ENCODE measurements at regions not wholly inside any gene's neighbourhood (a gene's known extent, or its start where the extent isn't known, plus 50 kb on each side); places are given as distances from the start of the nearest gene placed in this dataset.
"Not testable (repeated sequence)": the region's sequence is repeated elsewhere in the genome, so short reads cannot be mapped to it uniquely, and the experiment has no call there.

GRCh38 chr4:36601864-36602495, 320.6 kb downstream of the DTHD1 start:
- DNase-seq (ENCODE audit: low read depth in 3 of 3) = no peak

- DNase-seq (ENCODE audit: low read depth in 3 of 3) = no peak
These were observed 328.2 kb downstream of the DTHD1 start for GRCh38 chr4:36609661-36610060.

GRCh38 chr4:36610628-36611027, 329.2 kb downstream of the DTHD1 start:
- DNase-seq (ENCODE audit: low read depth in 3 of 3) = no peak

GRCh38 chr4:36613142-36613541, 331.7 kb downstream of the DTHD1 start:
- not testable (repeated sequence) for DNase-seq (ENCODE audit: low read depth in 3 of 3)

GRCh38 chr4:36614011-36614410, 332.6 kb downstream of the DTHD1 start:
- DNase-seq (ENCODE audit: low read depth in 3 of 3) = no peak

- no peak for DNase-seq (ENCODE audit: low read depth in 3 of 3)
These were observed 336.7 kb downstream of the DTHD1 start for GRCh38 chr4:36618102-36618501.

GRCh38 chr4:36624030-36624429, 342.6 kb downstream of the DTHD1 start:
- no peak for DNase-seq (ENCODE audit: low read depth in 3 of 3)

GRCh38 chr4:36638273-36638811, 356.9 kb downstream of the DTHD1 start:
- no peak for DNase-seq (ENCODE audit: low read depth in 3 of 3)

GRCh38 chr4:36640876-36641275, 359.5 kb downstream of the DTHD1 start:
- no peak for DNase-seq (ENCODE audit: low read depth in 3 of 3)

- DNase-seq (ENCODE audit: low read depth in 3 of 3) = no peak
These were observed 369.8 kb downstream of the DTHD1 start for GRCh38 chr4:36651253-36651652.

GRCh38 chr4:36652857-36653256, 371.4 kb downstream of the DTHD1 start:
- DNase-seq (ENCODE audit: low read depth in 3 of 3) = no peak

- DNase-seq (ENCODE audit: low read depth in 3 of 3) = no peak
These were observed 384.6 kb downstream of the DTHD1 start for GRCh38 chr4:36665985-36666527.

- DNase-seq (ENCODE audit: low read depth in 3 of 3) = no peak
These were observed 394.0 kb downstream of the DTHD1 start for GRCh38 chr4:36675436-36675835.

GRCh38 chr4:36676139-36677050, 395.0 kb downstream of the DTHD1 start:
- DNase-seq (ENCODE audit: low read depth in 3 of 3) = no peak

GRCh38 chr4:36677112-36677511, 395.7 kb downstream of the DTHD1 start:
- DNase-seq (ENCODE audit: low read depth in 3 of 3) = no peak

GRCh38 chr4:36677874-36678273, 396.5 kb downstream of the DTHD1 start:
- DNase-seq (ENCODE audit: low read depth in 3 of 3) = no peak

- DNase-seq (ENCODE audit: low read depth in 3 of 3) = no peak
These were observed 406.3 kb downstream of the DTHD1 start for GRCh38 chr4:36687681-36688080.

- DNase-seq (ENCODE audit: low read depth in 3 of 3) = no peak
These were observed 411.2 kb downstream of the DTHD1 start for GRCh38 chr4:36692586-36692985.

- no peak for DNase-seq (ENCODE audit: low read depth in 3 of 3)
These were observed 420.8 kb downstream of the DTHD1 start for GRCh38 chr4:36702245-36702644.

- no peak for DNase-seq (ENCODE audit: low read depth in 3 of 3)
These were observed 422.9 kb downstream of the DTHD1 start for GRCh38 chr4:36704289-36704688.

GRCh38 chr4:36709991-36710390, 428.6 kb downstream of the DTHD1 start:
- DNase-seq (ENCODE audit: low read depth in 3 of 3) = no peak

- no peak for DNase-seq (ENCODE audit: low read depth in 3 of 3)
These were observed 430.6 kb downstream of the DTHD1 start for GRCh38 chr4:36712013-36712412.

- DNase-seq (ENCODE audit: low read depth in 3 of 3) = no peak
These were observed 435.5 kb downstream of the DTHD1 start for GRCh38 chr4:36716874-36717273.
